Stomach smooth muscle (tissue), 2 donors: ENCODE measurements at regions not wholly inside any gene's neighbourhood (a gene's known extent, or its start where the extent isn't known, plus 50 kb on each side); places are given as distances from the start of the nearest gene placed in this dataset.
"Not testable (repeated sequence)": the region's sequence is repeated elsewhere in the genome, so short reads cannot be mapped to it uniquely, and the experiment has no call there.

Source experiments
- H3K27ac ChIP-seq: one replicate; pipeline ENCODE4 v1.7.0; 2013; ENCODE audit warnings: mild to moderate bottlenecking, low read length, inconsistent platforms
- H3K27me3 ChIP-seq, 2 donors: one replicate each; pipeline ENCODE4 v1.7.0; 2013; ENCODE audit warnings: low read length in 2 of 2; ENCODE audit not compliant: insufficient read depth in 2 of 2, control insufficient read depth in 1 of 2
- H3K36me3 ChIP-seq, 2 donors: one replicate each; pipeline ENCODE4 v1.7.0; 2013; ENCODE audit warnings: low read length in 2 of 2; ENCODE audit not compliant: control insufficient read depth in 2 of 2, insufficient read depth in 2 of 2
- H3K4me1 ChIP-seq: one replicate; pipeline ENCODE4 v1.7.0; 2013; ENCODE audit warnings: low read length; ENCODE audit not compliant: control insufficient read depth, insufficient read depth
- H3K4me3 ChIP-seq, 2 donors: one replicate each; pipeline ENCODE4 v1.7.0; 2013; ENCODE audit warnings: low read length in 2 of 2
- H3K9ac ChIP-seq, 2 donors: one replicate each; pipeline ENCODE4 v1.7.0; 2013; ENCODE audit warnings: low read length in 2 of 2, mild to moderate bottlenecking in 1 of 2
- H3K9me3 ChIP-seq, 2 donors: one replicate each; pipeline ENCODE4 v1.7.0; 2013; ENCODE audit warnings: low read length in 2 of 2; ENCODE audit not compliant: control insufficient read depth in 2 of 2
- donor health status: healthy.
- donor health status: Pancreatic carcinoma.

GRCh38 chr14:105701456-105702274 lies 175.3 kb downstream of the TMEM121 start:
- Histone ChIP-seq H3K27ac (no peak overlapping the region), H3K4me1 (no peaks in the 10 kb centered on the region), H3K27me3 (no peaks in the 10 kb centered on the region), H3K9me3 (no peaks in the 10 kb centered on the region), H3K36me3 (no peaks in the 10 kb centered on the region), H3K4me3 (no peak overlapping the region), H3K9ac (no peak overlapping the region)

DNA sequence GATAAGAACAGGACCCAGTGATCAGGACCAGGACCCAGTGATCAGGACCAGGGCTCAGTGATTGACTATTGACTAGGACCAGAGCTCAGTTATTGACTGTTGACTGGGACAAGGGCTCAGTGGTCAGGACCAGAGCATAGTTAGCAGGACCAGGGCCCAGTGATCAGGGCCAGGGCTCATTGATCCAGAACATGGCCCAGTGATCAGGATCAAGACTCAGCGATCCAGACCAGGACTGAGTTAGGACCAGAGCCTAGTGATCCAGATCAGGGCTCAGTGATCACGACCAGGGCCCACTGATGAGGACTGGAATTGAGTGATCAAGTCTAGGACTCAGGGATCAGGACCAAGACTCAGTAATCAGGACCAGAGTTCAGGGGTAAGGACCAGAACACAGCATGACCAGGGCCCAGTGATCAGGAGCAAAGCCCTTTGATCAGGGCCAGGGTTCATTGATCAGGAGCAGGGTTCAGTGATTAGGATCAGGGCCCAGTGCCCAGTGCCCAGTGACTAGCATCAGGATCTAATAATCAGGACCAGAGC lies 176.0 kb downstream of the TMEM121 start:
- no peak overlapping the region for H3K9ac ChIP-seq
- no peak overlapping the region for H3K4me3 ChIP-seq
- no peaks in the 10 kb centered on the region for H3K27me3 ChIP-seq
- H3K9me3 ChIP-seq, result no peaks in the 10 kb centered on the region
- H3K4me1 ChIP-seq, result no peaks in the 10 kb centered on the region
- H3K36me3 ChIP-seq, result no peaks in the 10 kb centered on the region
- H3K27ac ChIP-seq, result no peak overlapping the region

DNA sequence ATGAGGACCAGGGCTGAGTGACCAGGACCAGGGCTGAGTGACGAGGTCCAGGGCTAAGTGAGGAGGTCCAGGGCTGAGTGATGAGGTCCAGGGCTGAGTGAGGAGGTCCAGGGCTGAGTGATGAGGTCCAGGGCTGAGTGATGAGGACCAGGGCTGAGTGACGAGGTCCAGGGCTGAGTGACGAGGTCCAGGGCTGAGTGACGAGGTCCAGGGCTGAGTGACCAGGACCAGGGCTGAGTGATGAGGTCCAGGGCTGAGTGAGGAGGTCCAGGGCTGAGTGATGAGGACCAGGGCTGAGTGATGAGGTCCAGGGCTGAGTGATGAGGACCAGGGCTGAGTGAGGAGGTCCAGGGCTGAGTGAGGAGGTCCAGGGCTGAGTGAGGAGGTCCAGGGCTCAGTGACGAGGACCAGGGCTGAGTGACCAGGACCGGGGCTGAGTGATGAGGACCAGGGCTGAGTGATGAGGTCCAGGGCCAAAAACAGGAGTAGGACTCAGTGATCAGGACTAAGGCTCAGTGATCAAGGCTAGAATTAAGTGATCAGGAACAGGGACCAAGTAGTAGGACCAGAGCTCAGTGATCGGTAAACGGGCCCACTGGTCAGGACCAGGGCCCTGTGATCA lies 176.8 kb downstream of the TMEM121 start:
- not testable (repeated sequence) for H3K9ac ChIP-seq, H3K4me1 ChIP-seq, H3K36me3 ChIP-seq, H3K4me3 ChIP-seq, H3K9me3 ChIP-seq, H3K27ac ChIP-seq, H3K27me3 ChIP-seq

DNA sequence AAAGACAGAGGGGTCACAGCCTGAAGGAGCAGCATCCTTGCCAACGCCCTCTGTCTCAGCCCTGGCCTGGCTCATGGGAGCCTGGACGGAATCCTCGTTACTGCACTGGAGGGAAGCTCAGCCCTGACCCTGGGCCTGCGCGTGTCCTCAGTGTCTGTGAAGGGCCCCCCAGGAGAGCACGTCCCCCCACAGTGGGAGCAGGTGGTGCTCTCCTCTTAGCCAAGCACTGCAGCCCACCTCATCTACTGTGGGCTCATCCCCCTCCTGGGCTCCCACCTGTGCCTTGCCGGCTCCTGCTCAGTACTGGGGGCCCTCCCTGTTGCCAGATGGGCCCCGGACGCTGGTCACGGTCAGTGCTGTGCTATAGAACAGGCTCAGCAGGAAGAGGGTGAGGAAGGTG lies 177.7 kb downstream of the TMEM121 start:
- not testable (repeated sequence) for H3K27me3 ChIP-seq, H3K4me3 ChIP-seq, H3K9me3 ChIP-seq, H3K27ac ChIP-seq, H3K36me3 ChIP-seq, H3K4me1 ChIP-seq, H3K9ac ChIP-seq

- H3K9ac ChIP-seq, H3K27me3 ChIP-seq, H3K4me1 ChIP-seq, H3K4me3 ChIP-seq, H3K27ac ChIP-seq, H3K36me3 ChIP-seq, H3K9me3 ChIP-seq: not testable (repeated sequence)
Measured at GRCh38 chr14:105704492-105704891, 178.1 kb downstream of the TMEM121 start.

GRCh38 chr14:105705512-105705861 lies 179.1 kb downstream of the TMEM121 start:
- H3K27ac ChIP-seq, H3K9ac ChIP-seq, H3K9me3 ChIP-seq, H3K36me3 ChIP-seq, H3K4me1 ChIP-seq, H3K27me3 ChIP-seq, H3K4me3 ChIP-seq: not testable (repeated sequence)

- H3K27me3 ChIP-seq, H3K27ac ChIP-seq, H3K4me1 ChIP-seq, H3K9me3 ChIP-seq, H3K9ac ChIP-seq, H3K4me3 ChIP-seq, H3K36me3 ChIP-seq: not testable (repeated sequence)
Measured at GRCh38 chr14:105705862-105706700, 179.7 kb downstream of the TMEM121 start.

DNA sequence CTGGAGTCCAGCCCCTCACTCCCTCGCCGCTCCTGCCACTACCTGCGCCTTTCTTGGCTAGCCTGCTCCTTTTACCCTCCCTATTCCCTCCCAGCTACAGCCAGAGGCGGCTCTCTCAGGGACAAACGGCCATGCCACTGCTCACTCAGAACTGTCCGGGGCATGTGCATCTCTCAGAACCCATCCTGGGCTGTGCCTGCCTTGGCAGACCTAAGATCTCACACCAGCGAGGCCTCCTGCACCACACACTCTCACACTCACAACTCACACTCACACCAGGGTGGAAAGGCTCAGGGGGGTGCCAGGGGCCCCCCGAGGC lies 180.3 kb downstream of the TMEM121 start:
- H3K27ac ChIP-seq, H3K4me3 ChIP-seq, H3K9me3 ChIP-seq: not testable (repeated sequence)

DNA sequence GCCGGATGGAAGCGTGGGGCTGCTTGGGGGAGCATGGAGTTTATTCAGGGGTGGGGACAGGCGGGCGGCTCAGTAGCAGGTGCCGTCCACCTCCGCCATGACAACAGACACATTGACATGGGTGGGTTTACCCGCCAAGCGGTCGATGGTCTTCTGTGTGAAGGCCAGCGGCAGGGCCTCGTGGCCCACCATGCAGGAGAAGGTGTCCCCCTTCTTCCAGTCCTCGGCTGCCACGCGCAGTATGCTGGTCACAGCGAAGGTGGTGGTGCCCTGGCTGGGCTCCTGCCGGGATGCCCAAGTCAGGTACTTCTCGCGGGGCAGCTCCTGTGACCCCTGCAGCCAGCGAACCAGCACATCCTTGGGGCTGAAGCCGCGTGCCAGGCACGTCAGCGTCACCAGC lies 180.7 kb downstream of the TMEM121 start:
- H3K9me3 ChIP-seq, H3K27ac ChIP-seq, H3K4me3 ChIP-seq, H3K9ac ChIP-seq, H3K36me3 ChIP-seq, H3K27me3 ChIP-seq, H3K4me1 ChIP-seq: not testable (repeated sequence)

More for the DNA sequence above, 180.3 kb downstream of the TMEM121 start:
- not testable (repeated sequence) for H3K27me3 ChIP-seq, H3K36me3 ChIP-seq, H3K4me1 ChIP-seq, H3K9ac ChIP-seq

- not testable (repeated sequence) for H3K9me3 ChIP-seq, H3K27me3 ChIP-seq, H3K9ac ChIP-seq, H3K27ac ChIP-seq, H3K4me3 ChIP-seq, H3K4me1 ChIP-seq, H3K36me3 ChIP-seq
Measured at GRCh38 chr14:105707723-105708151, 181.4 kb downstream of the TMEM121 start.
